Right lobe of liver (tissue), 6 donors: ENCODE measurements at regions not wholly inside any gene's neighbourhood (a gene's known extent, or its start where the extent isn't known, plus 50 kb on each side); places are given as distances from the start of the nearest gene placed in this dataset.
"Not testable (repeated sequence)": the region's sequence is repeated elsewhere in the genome, so short reads cannot be mapped to it uniquely, and the experiment has no call there.

Experiments
- ATAC-seq, 4 donors: fragments of 200-7000 bp; cut with Tn5 transposase; one replicate each; pipeline ENCODE4 v1.9.1; 2020; ENCODE audit warnings: mild to moderate bottlenecking in 4 of 4, moderate library complexity in 4 of 4
- DNase-seq, 3 donors: peaks; one replicate each; pipeline ENCODE4 v3.0.0-alpha.2; 2020
- H3K27ac ChIP-seq, 3 donors: fragments of 200-600 bp; one replicate each; pipeline ENCODE4 v1.8.0; 2022
- H3K27me3 ChIP-seq, 2 donors: fragments of 200-600 bp; one replicate each; pipeline ENCODE4 v1.8.0; 2022
- H3K36me3 ChIP-seq, 4 donors: fragments of 200-600 bp; sonication (generic) in 1 of 4; one replicate each; pipeline versions ENCODE4 v1.5.1 to v1.8.0; 2017 to 2022; ENCODE audit warnings: control low read depth in 1 of 4
- H3K4me1 ChIP-seq, 4 donors: fragments of 200-600 bp; sonication (generic) in 1 of 4; one replicate each; pipeline versions ENCODE4 v1.5.1 to v1.8.0; 2017 to 2022; ENCODE audit warnings: control low read depth in 1 of 4
- H3K4me3 ChIP-seq, 3 donors: fragments of 200-600 bp; one replicate each; pipeline ENCODE4 v1.8.0; 2022
- H3K9me3 ChIP-seq, 4 donors: fragments of 200-600 bp; sonication (generic) in 1 of 4; one replicate each; pipeline versions ENCODE4 v1.5.1 to v1.8.0; 2017 to 2022; ENCODE audit warnings: control low read depth in 1 of 4
- CTCF ChIP-seq, 4 donors: fragments of 200-600 bp in 3 of 4; fragments of 450-650 bp in 1 of 4; IDR thresholded peaks; one replicate each; pipeline versions ENCODE4 v1.5.1 to v1.8.0; 2016 to 2022; ENCODE audit warnings: antibody characterized with exemption in 4 of 4, mild to moderate bottlenecking in 2 of 4
- POLR2A ChIP-seq: fragments of 450-650 bp; IDR thresholded peaks from one replicate; pipeline ENCODE4 v1.6.1; 2017; ENCODE audit warnings: antibody characterized with exemption, mild to moderate bottlenecking
- WGBS: methylation state at CpG from one replicate; pipeline ENCODE4 v1.1.6; 2018; ENCODE audit warnings: low coverage, low lambda C conversion rate; ENCODE audit not compliant: insufficient coverage; ENCODE audit errors: missing lambda C conversion rate; 5-methylcytosine and 5-hydroxymethylcytosine counted together
- intact Hi-C, 2 donors: fragments of 100-400 bp; cut with DNase I; formaldehyde crosslinking; loops; one replicate each; pipeline versions ENCODE4 v1.11.2 to v1.14.1; 2022
- donor health status: DM: no; HTN: yes; CAD: no.
- donor health status: DM: no; HTN: no; CAD: no.
- donor health status: DM: no; HTN: no; CAD: no.
- donor health status: DM: no; HTN: yes; CAD: no.
- donor health status: DM: no; HTN: yes; CAD: no.

- H3K4me3 ChIP-seq, intact Hi-C loops, DNase-seq, H3K27me3 ChIP-seq, H3K4me1 ChIP-seq, H3K9me3 ChIP-seq, H3K36me3 ChIP-seq: not testable (repeated sequence)
- peak overlapping the region; percentile 66 to 77 (median 75) for H3K27ac ChIP-seq
- 64% methylated on average over 17 of the region's 22 CpGs for WGBS
- TF ChIP-seq POLR2A (peak; percentile 31), CTCF (IDR thresholded peaks at IDR 0.05) (peak in 1 of 4 donors; percentile 12)
- peak; percentile 74 to 86 (median 82) for ATAC-seq
Observed at GRCh38 chr16:29157051-29157923, 172.4 kb downstream of the LAT start.

GRCh38 chr16:29156511-29156910 lies 171.7 kb downstream of the LAT start:
- peak in 2 of 4 donors; percentile 6 to 20 for ATAC-seq

GRCh38 chr16:29155866-29156200 lies 171.0 kb downstream of the LAT start:
- WGBS: 86% methylated on average over 8 of the region's 17 CpGs
- H3K4me3 ChIP-seq, H3K9me3 ChIP-seq, H3K27me3 ChIP-seq, intact Hi-C loops, H3K27ac ChIP-seq, H3K4me1 ChIP-seq, ATAC-seq, H3K36me3 ChIP-seq, DNase-seq: not testable (repeated sequence)

More at GRCh38 chr16:29156511-29156910, 171.7 kb downstream of the LAT start:
- no peaks in the 10 kb centered on the region for H3K27me3 ChIP-seq
- no peaks in the 10 kb centered on the region for H3K9me3 ChIP-seq
- no peak overlapping the region for H3K4me3 ChIP-seq
- no peaks in the 10 kb centered on the region for H3K36me3 ChIP-seq
- DNase-seq: no peak
- H3K4me1 ChIP-seq: no peaks in the 10 kb centered on the region
- intact Hi-C loops: no loop called here
- WGBS: 41% methylated on average over 3 of the region's 11 CpGs
- peak overlapping the region; percentile 66 to 77 (median 75) for H3K27ac ChIP-seq
- TF ChIP-seq CTCF (IDR thresholded peaks at IDR 0.05) (no peak), POLR2A (no peak)

- H3K27me3 ChIP-seq, H3K4me3 ChIP-seq, H3K27ac ChIP-seq, intact Hi-C loops, H3K9me3 ChIP-seq, ATAC-seq, DNase-seq, H3K36me3 ChIP-seq: not testable (repeated sequence)
- peaks cover 0 to 10% (median 2%) of the 10 kb centered on the region in 4 donors for H3K4me1 ChIP-seq
- 63% methylated on average over 5 of the region's 29 CpGs for WGBS
Observed at GRCh38 chr16:29155131-29155865, 170.4 kb downstream of the LAT start.

- Histone ChIP-seq H3K27me3 (no peaks in the 10 kb centered on the region), H3K9me3 (no peaks in the 10 kb centered on the region), H3K4me1 (peaks cover 0 to 12% (median 2%) of the 10 kb centered on the region in 4 donors), H3K4me3 (no peak overlapping the region), H3K36me3 (no peaks in the 10 kb centered on the region), H3K27ac (no peak overlapping the region)
- intact Hi-C loops: no loop called here
- no peak for TF ChIP-seq CTCF (IDR thresholded peaks at IDR 0.05)
- no peak for TF ChIP-seq POLR2A
- WGBS: 63% methylated on average over 14 of the region's 20 CpGs
- no peak for ATAC-seq
- DNase-seq: no peak
Observed at GRCh38 chr16:29154676-29155121, 169.8 kb downstream of the LAT start.
